ENCODE measurements at regions not wholly inside any gene's neighbourhood (a gene's known extent, or its start where the extent isn't known, plus 50 kb on each side); places are given as distances from the start of the nearest gene placed in this dataset.

- H4K20me1 ChIP-seq (ENCODE audit: insufficient read depth, low read length), result no peaks in the 10 kb centered on the region
- no peaks in the 10 kb centered on the region for H3K4me1 ChIP-seq (ENCODE audit: insufficient read depth, low read length)
- H2AFZ ChIP-seq (ENCODE audit: low read length), result no peak overlapping the region
- TF ChIP-seq PCBP1 (IDR thresholded peaks at IDR 0.05; ENCODE audit: borderline replicate concordance, low read depth, low read length) (no peak), MAFG (CRISPR knock-in tag; IDR thresholded peaks at IDR 0.05) (no peak), DMAP1 (CRISPR knock-in tag; IDR thresholded peaks at IDR 0.05) (no peak), ZNF326 (CRISPR knock-in tag; IDR thresholded peaks at IDR 0.05; ENCODE audit: borderline replicate concordance) (no peak), GABPB1 (CRISPR knock-in tag; IDR thresholded peaks at IDR 0.05) (no peak), ZNF292 (CRISPR knock-in tag; IDR thresholded peaks at IDR 0.05; ENCODE audit: borderline replicate concordance, low read depth) (no peak), CEBPG (CRISPR knock-in tag; IDR thresholded peaks at IDR 0.05) (no peak)
- TF ChIP-seq, protein P1, sequence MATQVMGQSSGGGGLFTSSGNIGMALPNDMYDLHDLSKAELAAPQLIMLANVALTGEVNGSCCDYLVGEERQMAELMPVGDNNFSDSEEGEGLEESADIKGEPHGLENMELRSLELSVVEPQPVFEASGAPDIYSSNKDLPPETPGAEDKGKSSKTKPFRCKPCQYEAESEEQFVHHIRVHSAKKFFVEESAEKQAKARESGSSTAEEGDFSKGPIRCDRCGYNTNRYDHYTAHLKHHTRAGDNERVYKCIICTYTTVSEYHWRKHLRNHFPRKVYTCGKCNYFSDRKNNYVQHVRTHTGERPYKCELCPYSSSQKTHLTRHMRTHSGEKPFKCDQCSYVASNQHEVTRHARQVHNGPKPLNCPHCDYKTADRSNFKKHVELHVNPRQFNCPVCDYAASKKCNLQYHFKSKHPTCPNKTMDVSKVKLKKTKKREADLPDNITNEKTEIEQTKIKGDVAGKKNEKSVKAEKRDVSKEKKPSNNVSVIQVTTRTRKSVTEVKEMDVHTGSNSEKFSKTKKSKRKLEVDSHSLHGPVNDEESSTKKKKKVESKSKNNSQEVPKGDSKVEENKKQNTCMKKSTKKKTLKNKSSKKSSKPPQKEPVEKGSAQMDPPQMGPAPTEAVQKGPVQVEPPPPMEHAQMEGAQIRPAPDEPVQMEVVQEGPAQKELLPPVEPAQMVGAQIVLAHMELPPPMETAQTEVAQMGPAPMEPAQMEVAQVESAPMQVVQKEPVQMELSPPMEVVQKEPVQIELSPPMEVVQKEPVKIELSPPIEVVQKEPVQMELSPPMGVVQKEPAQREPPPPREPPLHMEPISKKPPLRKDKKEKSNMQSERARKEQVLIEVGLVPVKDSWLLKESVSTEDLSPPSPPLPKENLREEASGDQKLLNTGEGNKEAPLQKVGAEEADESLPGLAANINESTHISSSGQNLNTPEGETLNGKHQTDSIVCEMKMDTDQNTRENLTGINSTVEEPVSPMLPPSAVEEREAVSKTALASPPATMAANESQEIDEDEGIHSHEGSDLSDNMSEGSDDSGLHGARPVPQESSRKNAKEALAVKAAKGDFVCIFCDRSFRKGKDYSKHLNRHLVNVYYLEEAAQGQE (IDR thresholded peaks at IDR 0.05; ENCODE audit: borderline replicate concordance in 1 of 2, low read depth in 1 of 2, low read length in 2 of 2), result no peak
- BruUV-seq (replicated peaks), result no TSS peak
- ChIA-PET POLR2A (no interaction called here), CTCF (ENCODE audit: low intra/inter-chr PET ratio, low total read pairs) (no interaction called here)
- H3K9ac ChIP-seq (ENCODE audit: insufficient read depth, low read depth, low read length), result no peak overlapping the region
- ATAC-seq (no peak), DNase-seq (ENCODE audit: low spot score) (no peak), FAIRE-seq (no peak)
- intact Hi-C loops (cut with micrococcal nuclease; ENCODE audit: unreplicated experiment), result no loop called here
- in situ Hi-C loops (cut with HindIII; ENCODE audit: extremely low pct_ligation_motif_present, low pct_unique_long_range_greater_than_20kb), result no loop called here
- no peak overlapping the region for H3K27ac ChIP-seq (ENCODE audit: extremely low read length, insufficient read depth, low read length)
- peaks cover 4% of the 10 kb centered on the region; the same call in 1 of the 2 replicates for H3K9me3 ChIP-seq (ENCODE audit: low read length)
- H3K27me3 ChIP-seq (ENCODE audit: control insufficient read depth in 1 of 2, insufficient read depth in 2 of 2, low read length in 2 of 2), result no peaks in the 10 kb centered on the region
- no peaks in the 10 kb centered on the region for H3K36me3 ChIP-seq (replicated peaks in 1 of 2; ENCODE audit: control insufficient read depth in 1 of 2, insufficient read depth in 2 of 2, low read length in 2 of 2)
- H3K4me2 ChIP-seq (ENCODE audit: low read depth, low read length), result no peak overlapping the region
- H3K79me2 ChIP-seq (ENCODE audit: insufficient read depth, low read length), result no peaks in the 10 kb centered on the region
- 11% methylated on average over 6 of the region's 6 CpGs for WGBS (ENCODE audit: low lambda C conversion rate)
- no peak overlapping the region for H3K4me3 ChIP-seq (replicated peaks in 1 of 3; ENCODE audit: insufficient read depth in 1 of 3, low read depth in 2 of 3, low read length in 3 of 3)
Measured at GRCh38 chr1:218970397-218970990, 203.2 kb upstream of the LYPLAL1 start.

Measured in HepG2 (cell line).